ENCODE measurements at regions not wholly inside any gene's neighbourhood (a gene's known extent, or its start where the extent isn't known, plus 50 kb on each side); places are given as distances from the start of the nearest gene placed in this dataset.

DNA sequence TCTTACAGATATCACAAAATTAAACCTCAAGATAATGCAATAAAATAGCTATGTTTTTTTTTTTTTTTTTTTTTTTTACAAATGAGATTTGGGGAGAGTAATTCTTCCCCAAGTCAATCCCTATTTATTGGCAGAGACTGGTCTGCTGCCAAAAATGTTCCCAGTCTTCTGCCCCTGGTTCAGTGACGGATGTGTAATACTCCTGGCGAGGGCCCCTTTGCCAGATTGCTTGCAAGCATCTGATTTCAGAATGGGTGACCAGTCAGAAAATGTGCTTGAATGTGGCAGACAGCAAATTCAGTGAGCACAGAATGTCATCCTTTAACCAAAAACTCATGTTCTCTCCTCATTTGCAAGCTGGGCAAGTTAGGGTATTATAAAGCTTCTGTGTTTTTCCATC, 363.8 kb upstream of the MTNR1B start:
- TF ChIP-seq, protein P1, sequence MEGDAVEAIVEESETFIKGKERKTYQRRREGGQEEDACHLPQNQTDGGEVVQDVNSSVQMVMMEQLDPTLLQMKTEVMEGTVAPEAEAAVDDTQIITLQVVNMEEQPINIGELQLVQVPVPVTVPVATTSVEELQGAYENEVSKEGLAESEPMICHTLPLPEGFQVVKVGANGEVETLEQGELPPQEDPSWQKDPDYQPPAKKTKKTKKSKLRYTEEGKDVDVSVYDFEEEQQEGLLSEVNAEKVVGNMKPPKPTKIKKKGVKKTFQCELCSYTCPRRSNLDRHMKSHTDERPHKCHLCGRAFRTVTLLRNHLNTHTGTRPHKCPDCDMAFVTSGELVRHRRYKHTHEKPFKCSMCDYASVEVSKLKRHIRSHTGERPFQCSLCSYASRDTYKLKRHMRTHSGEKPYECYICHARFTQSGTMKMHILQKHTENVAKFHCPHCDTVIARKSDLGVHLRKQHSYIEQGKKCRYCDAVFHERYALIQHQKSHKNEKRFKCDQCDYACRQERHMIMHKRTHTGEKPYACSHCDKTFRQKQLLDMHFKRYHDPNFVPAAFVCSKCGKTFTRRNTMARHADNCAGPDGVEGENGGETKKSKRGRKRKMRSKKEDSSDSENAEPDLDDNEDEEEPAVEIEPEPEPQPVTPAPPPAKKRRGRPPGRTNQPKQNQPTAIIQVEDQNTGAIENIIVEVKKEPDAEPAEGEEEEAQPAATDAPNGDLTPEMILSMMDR (IDR thresholded peaks at IDR 0.05), result no peak
- no peak for TF ChIP-seq POLR2A (IDR thresholded peaks at IDR 0.05)
